Liver (tissue), 2 donors: ENCODE measurements at regions not wholly inside any gene's neighbourhood (a gene's known extent, or its start where the extent isn't known, plus 50 kb on each side); places are given as distances from the start of the nearest gene placed in this dataset.

Experiments
- CTCF ChIP-seq: fragments of 150-350 bp; IDR thresholded peaks from 2 replicates; pipeline ENCODE4 v1.5.1; 2017; ENCODE audit warnings: improper control_type of control experiment, low read depth, low read length; ENCODE audit not compliant: missing input control
- MAX ChIP-seq: IDR thresholded peaks from 2 replicates; pipeline ENCODE4 v1.6.1; 2016; ENCODE audit warnings: antibody characterized with exemption
- donor health status: healthy.

- no peak for TF ChIP-seq CTCF
- no peak for TF ChIP-seq MAX
Observed at GRCh38 chr4:78711676-78712075, 64.5 kb upstream of the BMP2K start.
